ENCODE measurements at regions not wholly inside any gene's neighbourhood (a gene's known extent, or its start where the extent isn't known, plus 50 kb on each side); places are given as distances from the start of the nearest gene placed in this dataset.

GRCh38 chr7:46880508-46881196, 701.3 kb downstream of the TNS3 start:
- H3K27ac ChIP-seq = no peak overlapping the region
- no peaks in the 10 kb centered on the region for H3K27me3 ChIP-seq
- ATAC-seq = no peak
- intact Hi-C loops (cut with DNase I) = no loop called here
- 74 to 88% (median 84%) methylated on average over 7 of the region's 7 CpGs for WGBS, 4 donors
- no peak for DNase-seq
- no peaks in the 10 kb centered on the region for H3K9me3 ChIP-seq
- H3K36me3 ChIP-seq = no peaks in the 10 kb centered on the region
- no peak for TF ChIP-seq CTCF (IDR thresholded peaks at IDR 0.05)
- no peak for TF ChIP-seq POLR2A (IDR thresholded peaks at IDR 0.05)
- H3K4me3 ChIP-seq = no peak overlapping the region
- H3K4me1 ChIP-seq = no peaks in the 10 kb centered on the region

GRCh38 chr7:46879783-46880182, 702.1 kb downstream of the TNS3 start:
- TF ChIP-seq POLR2A (IDR thresholded peaks at IDR 0.05) = no peak
- Histone ChIP-seq H3K9me3 (no peaks in the 10 kb centered on the region), H3K4me3 (no peak overlapping the region), H3K27ac (no peak overlapping the region), H3K36me3 (no peaks in the 10 kb centered on the region), H3K27me3 (no peaks in the 10 kb centered on the region), H3K4me1 (no peaks in the 10 kb centered on the region)
- ATAC-seq (no peak), DNase-seq (no peak)
- intact Hi-C loops (cut with DNase I) = no loop called here
- 54 to 74% (median 72%) methylated on average over 2 of the region's 2 CpGs for WGBS, 4 donors

- Histone ChIP-seq H3K4me3 (no peak overlapping the region), H3K27me3 (no peaks in the 10 kb centered on the region), H3K36me3 (no peaks in the 10 kb centered on the region), H3K9me3 (no peaks in the 10 kb centered on the region), H3K27ac (no peak overlapping the region), H3K4me1 (no peaks in the 10 kb centered on the region)
- intact Hi-C loops (cut with DNase I) = no loop called here
- DNase-seq (no peak), ATAC-seq (no peak)
- 83 to 89% (median 87%) methylated on average over 4 of the region's 4 CpGs for WGBS, 4 donors
- TF ChIP-seq POLR2A (IDR thresholded peaks at IDR 0.05) = no peak
- TF ChIP-seq CTCF (IDR thresholded peaks at IDR 0.05) = no peak
Measured at GRCh38 chr7:46871516-46871915, 710.4 kb downstream of the TNS3 start.

GRCh38 chr7:46864716-46865115, 717.2 kb downstream of the TNS3 start:
- Histone ChIP-seq H3K9me3 (no peaks in the 10 kb centered on the region), H3K27me3 (no peaks in the 10 kb centered on the region), H3K36me3 (no peaks in the 10 kb centered on the region), H3K4me3 (no peak overlapping the region), H3K4me1 (peaks cover 0 to 6% (median 3%) of the 10 kb centered on the region in 12 donors), H3K27ac (no peak overlapping the region)
- WGBS, 4 donors = 79 to 85% (median 83%) methylated on average over 4 of the region's 4 CpGs
- TF ChIP-seq CTCF (IDR thresholded peaks at IDR 0.05) (no peak), POLR2A (IDR thresholded peaks at IDR 0.05) (no peak)
- intact Hi-C loops (cut with DNase I) = no loop called here
- DNase-seq (no peak), ATAC-seq (no peak)

Data from heart left ventricle (tissue), 16 donors.